ENCODE measurements at regions not wholly inside any gene's neighbourhood (a gene's known extent, or its start where the extent isn't known, plus 50 kb on each side); places are given as distances from the start of the nearest gene placed in this dataset.

- no peak for DNase-seq
Measured at GRCh38 chr13:22063416-22064124, 392.7 kb downstream of the FGF9 start.

GRCh38 chr13:22064854-22065620 lies 394.2 kb downstream of the FGF9 start:
- no peak for DNase-seq

- DNase-seq = no peak
Measured at GRCh38 chr13:22073718-22074117, 402.8 kb downstream of the FGF9 start.

- DNase-seq = no peak
Measured at GRCh38 chr13:22074403-22074802, 403.5 kb downstream of the FGF9 start.

GRCh38 chr13:22076658-22077057 lies 405.8 kb downstream of the FGF9 start:
- no peak for DNase-seq

GRCh38 chr13:22077205-22077683 lies 406.4 kb downstream of the FGF9 start:
- no peak for DNase-seq

- no peak for DNase-seq
Measured at GRCh38 chr13:22077764-22078163, 406.9 kb downstream of the FGF9 start.

GRCh38 chr13:22079961-22080360 lies 409.1 kb downstream of the FGF9 start:
- DNase-seq = no peak

GRCh38 chr13:22080832-22081231 lies 410.0 kb downstream of the FGF9 start:
- DNase-seq = no peak

- no peak for DNase-seq
Measured at GRCh38 chr13:22081430-22081829, 410.6 kb downstream of the FGF9 start.

- DNase-seq = no peak
Measured at GRCh38 chr13:22082030-22082429, 411.2 kb downstream of the FGF9 start.

GRCh38 chr13:22082437-22083100 lies 411.7 kb downstream of the FGF9 start:
- no peak for DNase-seq

GRCh38 chr13:22085001-22085400 lies 414.1 kb downstream of the FGF9 start:
- DNase-seq = no peak

- DNase-seq = no peak
Measured at GRCh38 chr13:22086597-22087330, 415.9 kb downstream of the FGF9 start.

- no peak for DNase-seq
Measured at GRCh38 chr13:22090106-22090505, 419.2 kb downstream of the FGF9 start.

GRCh38 chr13:22091222-22091970 lies 420.5 kb downstream of the FGF9 start:
- DNase-seq = no peak

GRCh38 chr13:22091971-22092300 lies 421.1 kb downstream of the FGF9 start:
- no peak for DNase-seq

- DNase-seq = no peak
Measured at GRCh38 chr13:22092791-22093560, 422.1 kb downstream of the FGF9 start.

GRCh38 chr13:22095794-22096193 lies 424.9 kb downstream of the FGF9 start:
- no peak for DNase-seq

GRCh38 chr13:22099585-22099984 lies 428.7 kb downstream of the FGF9 start:
- no peak for DNase-seq

GRCh38 chr13:22102271-22102670 lies 431.4 kb downstream of the FGF9 start:
- no peak for DNase-seq
